Aorta (tissue), 5 donors: ENCODE measurements at regions not wholly inside any gene's neighbourhood (a gene's known extent, or its start where the extent isn't known, plus 50 kb on each side); places are given as distances from the start of the nearest gene placed in this dataset.

ENCODE experiments used
- ATAC-seq: fragments of 200-7000 bp; cut with Tn5 transposase; one replicate; pipeline ENCODE4 v1.9.1; 2022; ENCODE audit warnings: moderate library complexity; ENCODE audit not compliant: low FRiP score
- DNase-seq, 2 donors: peaks; one replicate each; pipeline ENCODE4 v3.0.0-alpha.2; 2020
- H3K27ac ChIP-seq, 2 donors: one replicate each; pipeline ENCODE4 v1.5.1; 2013; ENCODE audit warnings: low read length in 2 of 2, mild to moderate bottlenecking in 2 of 2, moderate library complexity in 2 of 2, control low read depth in 1 of 2, inconsistent platforms in 1 of 2, low read depth in 1 of 2
- H3K27me3 ChIP-seq, 2 donors: one replicate each; pipeline ENCODE4 v1.6.1; 2013; ENCODE audit warnings: control low read depth in 1 of 2, low read length in 1 of 2, mild to moderate bottlenecking in 1 of 2, moderate library complexity in 1 of 2; ENCODE audit not compliant: insufficient read depth in 2 of 2, control insufficient read depth in 1 of 2
- H3K36me3 ChIP-seq, 2 donors: one replicate each; pipeline ENCODE4 v1.6.1; 2013; ENCODE audit warnings: control low read depth in 1 of 2, low read length in 1 of 2, mild to moderate bottlenecking in 1 of 2; ENCODE audit not compliant: insufficient read depth in 2 of 2, control insufficient read depth in 1 of 2
- H3K4me1 ChIP-seq, 2 donors: one replicate each; pipeline ENCODE4 v1.6.1; 2013; ENCODE audit warnings: low read length in 2 of 2, control low read depth in 1 of 2, mild to moderate bottlenecking in 1 of 2, moderate library complexity in 1 of 2; ENCODE audit not compliant: insufficient read depth in 2 of 2, control insufficient read depth in 1 of 2
- H3K4me3 ChIP-seq, 2 donors: one replicate each; pipeline ENCODE4 v1.5.1; 2013; ENCODE audit warnings: low read length in 2 of 2, control low read depth in 1 of 2, mild to moderate bottlenecking in 1 of 2
- H3K9me3 ChIP-seq: one replicate; pipeline ENCODE4 v1.6.1; 2013; ENCODE audit warnings: mild to moderate bottlenecking, low read length; ENCODE audit not compliant: control insufficient read depth
- WGBS, 2 donors: extraction: QIAGEN DNeasy Blood & Tissue Kit; methylation state at CpG; one replicate each; pipeline ENCODE4 v1.1.7; 2013; 5-methylcytosine and 5-hydroxymethylcytosine counted together
- intact Hi-C, 2 donors: fragments of 100-400 bp; cut with DNase I; formaldehyde crosslinking; loops; one replicate each; pipeline versions ENCODE4 v1.14.2 to v1.15.0; 2022
- donor health status: healthy with polysubstance abuse.
- donor health status: Bipolar disorder and iron deficiency.
- donor health status: DM: no; HTN: no; CAD: no.
- donor health status: DM: no; HTN: no; CAD: no.
- donor health status: DM: yes; HTN: yes; CAD: no.

DNA sequence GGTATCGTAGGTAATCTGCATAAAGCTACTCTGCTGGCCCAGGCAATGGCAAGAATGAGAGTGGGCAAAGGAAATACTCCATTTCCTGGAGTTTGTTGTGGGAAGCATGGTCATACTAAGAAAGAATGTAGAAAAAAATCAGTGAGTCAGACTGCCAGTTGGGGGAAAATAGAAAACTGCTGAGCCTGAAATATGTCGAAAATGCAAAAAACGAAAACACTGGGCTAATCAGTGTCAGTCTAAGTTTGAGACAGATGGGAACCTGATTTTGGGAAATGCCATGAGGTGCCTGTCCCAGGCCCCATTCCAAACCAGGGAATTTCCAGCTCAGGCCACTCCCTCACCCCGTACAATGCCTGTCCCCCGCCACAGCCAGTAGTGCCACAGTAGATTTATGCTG lies 150.0 kb downstream of the ZNF33B start:
- peak in 1 of 2 donors; percentile 47 for DNase-seq
- Histone ChIP-seq H3K9me3 (no peaks in the 10 kb centered on the region), H3K27me3 (no peaks in the 10 kb centered on the region), H3K4me3 (no peak overlapping the region), H3K27ac (no peak overlapping the region), H3K36me3 (no peaks in the 10 kb centered on the region), H3K4me1 (no peaks in the 10 kb centered on the region)
- WGBS, 2 donors, result 13 to 28% methylated on average over 5 of the region's 5 CpGs
- intact Hi-C loops, result no loop called here
- ATAC-seq, result no peak

DNA sequence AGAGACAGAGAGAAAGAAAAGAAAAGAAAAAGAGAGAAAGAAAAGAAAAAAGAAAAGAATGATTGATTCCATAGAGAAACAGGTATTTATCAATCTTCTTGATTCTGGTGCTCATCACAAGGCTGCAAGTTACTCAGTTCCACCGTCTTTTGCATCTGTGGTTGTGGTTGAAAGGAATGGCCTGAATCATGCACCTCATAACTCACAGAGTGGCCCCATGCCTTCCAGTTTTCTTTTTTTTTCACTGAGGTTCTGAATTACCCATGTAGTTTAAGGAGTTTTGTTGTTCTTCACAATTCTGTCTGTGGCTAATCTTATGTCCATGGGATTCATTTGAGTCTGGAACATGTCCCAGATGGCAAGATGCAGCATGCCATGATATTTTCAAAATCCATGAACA lies 156.0 kb downstream of the ZNF33B start:
- H3K36me3 ChIP-seq, result no peaks in the 10 kb centered on the region
- no peaks in the 10 kb centered on the region for H3K4me1 ChIP-seq
- H3K27me3 ChIP-seq, result no peaks in the 10 kb centered on the region
- intact Hi-C loops, result no loop called here
- DNase-seq (no peak), ATAC-seq (no peak)
- no peak overlapping the region for H3K27ac ChIP-seq
- no peak overlapping the region for H3K4me3 ChIP-seq
- 86 to 96% methylated on average over 1 of the region's 1 CpG for WGBS, 2 donors
- H3K9me3 ChIP-seq, result no peaks in the 10 kb centered on the region

DNA sequence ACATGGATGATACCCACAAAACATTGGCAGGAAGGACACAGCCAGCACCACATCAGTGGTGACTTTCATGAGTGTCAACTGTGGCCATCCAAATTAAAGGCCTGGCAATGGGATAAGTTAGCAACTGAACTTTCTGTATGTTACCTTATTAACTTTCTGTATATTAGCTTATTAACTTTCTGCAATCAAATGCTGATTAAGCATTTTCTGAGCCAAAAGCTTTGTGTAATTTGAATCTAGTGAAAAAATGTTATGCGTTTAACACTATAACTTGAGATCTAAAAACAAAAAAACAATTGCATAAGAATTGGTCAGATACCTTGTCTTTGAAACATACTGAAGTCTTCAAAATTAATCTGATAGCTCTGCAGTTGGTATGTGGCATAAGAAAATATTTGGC lies 159.3 kb downstream of the ZNF33B start:
- Histone ChIP-seq H3K4me1 (no peaks in the 10 kb centered on the region), H3K36me3 (no peaks in the 10 kb centered on the region), H3K27me3 (no peaks in the 10 kb centered on the region), H3K4me3 (no peak overlapping the region), H3K27ac (no peak overlapping the region), H3K9me3 (no peaks in the 10 kb centered on the region)
- ATAC-seq (no peak), DNase-seq (no peak)
- intact Hi-C loops, result no loop called here
- 97% methylated on average over 1 of the region's 1 CpG for WGBS, 2 donors

DNA sequence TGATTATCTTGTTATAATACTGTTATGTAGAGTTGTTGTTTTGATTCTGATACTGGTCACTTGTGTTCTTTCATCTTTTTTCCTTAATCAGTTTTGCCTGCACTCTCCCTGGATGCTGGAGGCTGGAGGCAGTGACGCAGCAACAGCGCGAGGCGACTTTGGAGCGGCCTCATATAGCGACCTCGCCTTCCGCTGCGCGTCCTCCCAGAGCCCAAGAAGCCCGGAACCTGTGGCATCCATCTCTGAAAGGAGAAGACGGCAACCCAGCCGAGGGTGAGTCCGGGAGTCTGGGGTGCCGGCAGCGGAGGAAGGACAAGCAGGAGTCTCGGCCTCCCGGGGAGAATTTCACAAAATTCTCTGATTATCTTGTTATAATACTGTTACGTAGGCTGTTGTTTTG lies 161.2 kb downstream of the ZNF33B start:
- H3K27me3 ChIP-seq, result no peaks in the 10 kb centered on the region
- no peak overlapping the region for H3K4me3 ChIP-seq
- no peaks in the 10 kb centered on the region for H3K9me3 ChIP-seq
- intact Hi-C loops, result no loop called here
- H3K36me3 ChIP-seq, result no peaks in the 10 kb centered on the region
- WGBS, 2 donors, result 89% methylated on average over 19 of the region's 19 CpGs
- no peak overlapping the region for H3K27ac ChIP-seq
- no peak for ATAC-seq
- DNase-seq, result no peak
- no peaks in the 10 kb centered on the region for H3K4me1 ChIP-seq

DNA sequence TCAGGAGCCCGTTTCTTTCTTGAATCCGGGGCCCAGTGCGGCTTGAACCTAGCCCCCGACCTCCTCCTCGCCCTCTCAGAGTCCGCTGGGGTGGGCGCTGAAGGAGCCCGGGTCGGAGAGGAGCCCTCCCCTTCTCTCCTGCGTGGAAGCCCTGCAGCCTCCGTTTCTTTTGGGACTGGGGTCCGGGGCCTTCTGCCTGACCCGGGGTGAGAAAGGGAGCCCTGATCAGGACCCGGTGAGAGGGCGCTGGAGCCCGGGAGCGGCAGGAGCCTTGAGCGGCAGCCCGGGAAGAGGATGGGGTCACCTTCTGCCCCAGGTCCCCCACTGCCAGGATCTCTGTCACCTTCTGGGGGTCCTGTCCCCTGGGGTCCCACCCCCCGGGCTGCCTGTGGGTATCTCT lies 162.3 kb downstream of the ZNF33B start:
- ATAC-seq (peak; percentile 36), DNase-seq (no peak)
- peak overlapping the region in 1 of 2 donors; percentile 27 for H3K4me3 ChIP-seq
- H3K4me1 ChIP-seq, result no peaks in the 10 kb centered on the region
- intact Hi-C loops, result no loop called here
- WGBS, 2 donors, result 4 to 7% methylated on average over 18 to 20 of the region's 20 CpGs
- no peaks in the 10 kb centered on the region for H3K27me3 ChIP-seq
- H3K9me3 ChIP-seq, result no peaks in the 10 kb centered on the region
- H3K36me3 ChIP-seq, result no peaks in the 10 kb centered on the region
- no peak overlapping the region for H3K27ac ChIP-seq

DNA sequence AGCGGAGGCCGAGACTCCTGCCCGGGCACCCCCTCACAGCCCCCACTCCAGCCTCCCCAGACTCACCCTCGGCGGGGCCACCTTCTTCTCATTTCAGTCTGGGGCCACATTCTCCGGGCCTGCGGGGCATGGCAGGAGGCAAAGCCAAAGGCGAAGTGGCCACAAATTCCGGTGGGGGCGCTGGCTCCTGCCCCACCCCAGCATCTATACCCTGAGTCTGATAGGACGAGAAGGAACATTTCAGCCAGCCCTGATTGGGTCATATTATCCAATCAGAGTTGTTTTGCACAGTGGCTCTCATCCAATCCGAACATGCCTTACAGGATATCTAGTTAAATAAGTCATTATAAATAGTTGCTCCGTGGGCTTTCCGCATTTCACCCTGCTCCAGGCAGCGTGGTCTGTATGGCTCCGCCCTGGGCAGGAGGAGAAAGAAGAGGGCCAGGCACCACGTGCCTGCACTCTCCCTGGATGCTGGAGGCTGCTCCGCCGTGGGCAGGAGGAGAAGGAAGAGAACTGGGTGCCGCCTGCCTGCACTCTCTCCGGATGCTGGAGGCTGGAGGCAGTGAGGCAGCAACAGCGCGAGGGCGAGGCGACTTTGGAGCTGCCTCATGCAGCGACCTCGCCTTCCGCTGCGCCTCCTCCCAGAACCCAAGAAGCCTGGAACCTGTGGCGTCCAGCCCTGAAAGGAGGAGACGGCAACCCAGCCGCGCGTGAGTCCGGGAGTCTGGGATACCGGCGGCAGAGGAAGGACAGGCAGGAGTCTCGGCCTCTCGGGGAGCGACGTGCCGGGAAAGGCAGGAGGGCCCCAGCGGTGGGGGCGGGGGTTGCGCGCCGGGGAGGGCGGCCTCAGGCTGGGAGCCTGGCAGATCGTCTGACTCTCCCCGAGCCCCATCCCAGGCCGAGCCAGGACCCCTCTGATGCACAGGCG lies 162.9 kb downstream of the ZNF33B start:
- Histone ChIP-seq H3K4me3 (peak overlapping the region in 1 of 2 donors; percentile 27), H3K27me3 (no peaks in the 10 kb centered on the region), H3K36me3 (no peaks in the 10 kb centered on the region), H3K9me3 (no peaks in the 10 kb centered on the region), H3K27ac (no peak overlapping the region), H3K4me1 (no peaks in the 10 kb centered on the region)
- peak; percentile 77 for ATAC-seq
- DNase-seq, result peak in 1 of 2 donors; percentile 52
- 20 to 25% methylated on average over 51 to 52 of the region's 52 CpGs for WGBS, 2 donors
- intact Hi-C loops, result no loop called here

DNA sequence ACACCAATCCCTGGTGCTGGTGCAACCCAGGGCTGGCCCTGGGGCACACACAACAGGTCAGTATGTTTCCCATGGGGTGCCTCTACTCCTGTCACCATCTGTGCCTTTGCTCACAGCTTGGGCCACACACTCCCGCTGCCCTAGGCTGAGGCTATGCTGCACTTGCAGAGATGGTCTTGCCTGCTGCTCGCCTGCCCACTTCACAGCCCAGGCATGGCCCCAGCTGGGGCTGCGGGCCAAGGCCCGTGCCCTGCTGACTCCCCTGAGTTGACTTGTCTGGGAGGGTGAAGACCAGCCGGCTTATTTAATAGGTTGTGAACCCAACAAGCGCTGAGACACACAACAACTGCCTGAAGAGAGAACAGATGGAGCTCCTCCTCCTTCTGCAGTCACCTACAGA lies 184.1 kb downstream of the ZNF33B start:
- H3K4me1 ChIP-seq, result no peaks in the 10 kb centered on the region
- no peak for DNase-seq
- H3K36me3 ChIP-seq, result no peaks in the 10 kb centered on the region
- WGBS, 2 donors, result 65 to 77% methylated on average over 6 of the region's 6 CpGs
- H3K27me3 ChIP-seq, result no peaks in the 10 kb centered on the region
- no peaks in the 10 kb centered on the region for H3K9me3 ChIP-seq
- intact Hi-C loops, result no loop called here
- no peak overlapping the region for H3K4me3 ChIP-seq
- no peak overlapping the region for H3K27ac ChIP-seq
- no peak for ATAC-seq

DNA sequence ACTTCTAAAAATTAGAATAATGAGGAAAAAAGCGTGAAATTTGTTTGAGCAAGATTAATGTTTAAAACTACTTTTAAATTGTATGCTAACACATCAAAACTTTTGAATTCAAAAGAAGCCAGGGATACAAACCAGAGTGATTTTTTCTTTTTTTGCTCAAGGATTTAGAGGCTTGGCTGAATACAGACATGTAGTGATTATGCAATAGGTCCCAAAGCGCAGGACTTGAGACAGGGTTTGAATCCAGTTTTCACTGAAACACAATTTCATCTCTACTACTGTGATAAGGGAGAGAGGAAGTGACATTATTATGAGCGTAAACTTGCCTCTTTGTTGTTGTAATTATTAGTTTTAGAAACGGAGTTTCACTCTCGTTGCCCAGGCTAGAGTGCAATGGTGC lies 207.3 kb downstream of the ZNF33B start:
- H3K27me3 ChIP-seq, result no peaks in the 10 kb centered on the region
- intact Hi-C loops, result no loop called here
- WGBS, 2 donors, result 80 to 84% methylated on average over 5 of the region's 5 CpGs
- H3K36me3 ChIP-seq, result no peaks in the 10 kb centered on the region
- ATAC-seq (no peak), DNase-seq (no peak)
- H3K4me3 ChIP-seq, result no peak overlapping the region
- no peak overlapping the region for H3K27ac ChIP-seq
- H3K4me1 ChIP-seq, result no peaks in the 10 kb centered on the region
- no peaks in the 10 kb centered on the region for H3K9me3 ChIP-seq

DNA sequence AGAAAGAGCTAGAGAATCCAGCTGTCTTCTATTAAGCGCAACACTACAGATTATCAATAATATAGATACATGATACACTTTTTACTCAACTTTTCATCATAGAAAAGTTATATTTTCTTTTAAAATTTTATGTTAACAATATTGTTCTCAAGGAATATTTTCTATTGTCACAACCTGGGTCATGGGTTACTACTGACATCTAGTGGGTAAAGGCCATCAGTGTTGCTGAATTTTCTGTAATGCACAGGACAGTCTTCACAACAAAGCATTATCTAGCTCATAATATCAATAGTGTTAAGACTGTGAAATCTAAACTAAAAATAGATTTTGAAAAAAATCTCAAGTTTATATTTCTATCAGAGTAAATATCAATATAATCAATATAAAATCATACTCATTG lies 209.8 kb downstream of the ZNF33B start:
- Histone ChIP-seq H3K36me3 (no peaks in the 10 kb centered on the region), H3K27me3 (no peaks in the 10 kb centered on the region), H3K4me3 (no peak overlapping the region), H3K9me3 (no peaks in the 10 kb centered on the region), H3K27ac (no peak overlapping the region), H3K4me1 (no peaks in the 10 kb centered on the region)
- DNase-seq (no peak), ATAC-seq (no peak)
- WGBS, 2 donors, result 66 to 86% methylated on average over 1 of the region's 1 CpG
- intact Hi-C loops, result no loop called here
